HG03060 (cell line): ENCODE measurements at regions not wholly inside any gene's neighbourhood (a gene's known extent, or its start where the extent isn't known, plus 50 kb on each side); places are given as distances from the start of the nearest gene placed in this dataset.

ENCODE experiments used
- ATAC-seq: cut with Tn5 transposase; IDR thresholded peaks from one replicate; pipeline ENCODE4 v1.9.1; 2021; ENCODE audit warnings: low read depth, moderate number of reproducible peaks; ENCODE audit not compliant: unreplicated experiment

DNA sequence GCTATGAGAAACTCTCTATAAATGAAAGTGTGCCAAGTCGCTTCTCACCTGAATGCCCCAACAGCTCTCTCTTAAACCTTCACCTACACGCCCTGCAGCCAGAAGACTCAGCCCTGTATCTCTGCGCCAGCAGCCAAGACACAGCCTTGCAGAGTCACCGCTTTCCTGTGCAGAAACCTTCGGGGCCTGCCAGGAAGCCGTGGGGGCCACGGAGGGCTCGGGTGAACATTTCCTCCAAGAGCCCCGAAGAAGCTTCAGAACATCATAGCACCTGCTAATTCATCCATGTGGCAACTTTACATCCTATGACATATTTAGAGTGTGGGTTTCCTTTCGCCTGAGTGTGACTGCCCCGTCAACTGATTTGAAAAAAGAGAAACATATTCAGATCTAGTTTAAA lies 55.7 kb upstream of the PRSS58 start:
- no peak for ATAC-seq

DNA sequence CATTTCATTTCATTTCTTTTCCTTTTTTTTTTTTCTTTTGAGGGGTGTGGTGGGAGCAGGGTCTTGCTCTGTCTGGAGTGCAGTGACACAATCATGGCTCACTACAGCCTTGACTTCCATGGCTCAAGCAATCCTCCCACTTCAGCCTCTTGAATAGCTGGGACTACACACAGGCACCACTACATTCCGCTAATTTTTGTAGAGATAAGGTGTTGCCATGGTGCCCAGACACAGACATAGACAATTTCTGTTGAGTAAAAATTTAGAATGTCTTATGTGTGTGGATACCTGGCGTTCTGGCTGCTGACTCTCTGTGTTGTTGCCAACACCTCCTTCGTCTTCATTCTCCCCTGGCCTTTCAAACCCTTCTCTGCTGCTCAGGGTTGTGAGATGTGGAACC lies 54.0 kb upstream of the PRSS58 start:
- no peak for ATAC-seq

GRCh38 chr7:142308918-142309317 lies 51.1 kb upstream of the PRSS58 start:
- ATAC-seq, result no peak

DNA sequence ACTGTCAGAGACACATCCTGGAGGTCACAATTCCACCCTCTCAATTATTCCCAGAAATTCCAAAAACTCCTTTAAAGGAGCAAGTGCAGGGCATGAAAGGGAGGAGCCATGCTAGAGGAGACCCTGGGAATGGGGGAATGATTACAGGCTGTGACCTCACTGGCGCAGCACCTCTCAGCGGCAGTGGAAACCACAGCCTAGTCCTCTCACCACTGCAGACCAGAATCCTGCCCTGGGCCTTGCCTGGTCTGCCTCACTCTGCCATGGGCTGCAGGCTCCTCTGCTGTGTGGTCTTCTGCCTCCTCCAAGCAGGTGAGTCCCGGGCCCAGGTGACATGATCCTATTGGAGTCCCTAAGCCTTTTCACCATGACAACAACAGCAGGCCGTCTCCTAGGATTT lies 50.5 kb upstream of the PRSS58 start:
- no peak for ATAC-seq
